ENCODE measurements at regions not wholly inside any gene's neighbourhood (a gene's known extent, or its start where the extent isn't known, plus 50 kb on each side); places are given as distances from the start of the nearest gene placed in this dataset.

GRCh38 chr17:52824542-52824941, 666.0 kb upstream of the CA10 start:
- TF ChIP-seq CTCF (conservative IDR thresholded peaks at IDR 0.05 in 1 of 2, IDR thresholded peaks at IDR 0.05 in 1 of 2; ENCODE audit: extremely low read depth in 1 of 2, insufficient read depth in 1 of 2, low read depth in 1 of 2, low read length in 2 of 2) (no peak), EZH2 (IDR thresholded peaks at IDR 0.05; ENCODE audit: borderline replicate concordance, low read length) (no peak)

Data from mammary epithelial cell (primary cell).